ENCODE measurements at regions not wholly inside any gene's neighbourhood (a gene's known extent, or its start where the extent isn't known, plus 50 kb on each side); places are given as distances from the start of the nearest gene placed in this dataset.

DNA sequence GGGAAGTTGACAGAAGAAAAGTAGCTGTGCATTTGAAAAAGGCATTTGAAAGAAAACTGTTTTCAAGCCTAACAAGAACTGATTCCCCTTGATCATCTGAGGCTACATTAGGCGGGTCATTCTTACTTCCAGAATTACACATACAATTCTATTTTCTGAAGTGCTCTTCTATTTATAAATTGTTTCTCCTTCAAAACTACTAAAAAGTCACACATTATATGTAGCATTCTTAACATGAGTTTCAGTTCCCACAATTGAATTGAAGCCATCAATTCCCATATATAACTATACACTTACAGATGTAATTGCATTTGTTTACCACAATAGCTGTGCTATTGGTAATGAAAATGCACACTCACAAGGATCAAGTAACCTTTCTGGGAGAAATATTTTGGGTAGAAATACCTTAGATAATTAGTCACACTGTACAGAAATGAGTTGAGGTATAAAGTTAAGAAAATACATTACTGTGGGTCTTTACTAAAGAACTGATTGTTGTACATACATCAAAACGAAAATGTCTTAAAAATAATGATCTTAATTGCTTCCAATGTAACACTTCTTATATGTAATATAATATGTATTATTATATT lies 1688.0 kb upstream of the AGA start:
- in situ Hi-C loops (cut with MboI; ENCODE audit: low sequenced_read_pairs): no loop called here
- no peak for ATAC-seq (ENCODE audit: low read depth)

More for the DNA sequence above, 1688.0 kb upstream of the AGA start:
- Histone ChIP-seq H3K9me3 (ENCODE audit: control insufficient read depth, insufficient read depth, low read length) (no peaks in the 10 kb centered on the region), H3K4me3 (ENCODE audit: insufficient read depth, low read depth, low read length) (no peak overlapping the region), H3K4ac (ENCODE audit: low read depth, low read length) (no peak overlapping the region), H4K20me1 (ENCODE audit: insufficient read depth, low read length) (no peaks in the 10 kb centered on the region), H4K5ac (ENCODE audit: low read depth, low read length) (no peak overlapping the region), H4K8ac (ENCODE audit: low read depth in 2 of 2, low read length in 2 of 2) (no peak overlapping the region), H2AK5ac (ENCODE audit: low read depth, low read length) (no peak overlapping the region), H3K36me3 (ENCODE audit: control insufficient read depth, insufficient read depth, low read length) (no peaks in the 10 kb centered on the region), H3K23ac (ENCODE audit: low read depth, low read length) (no peak overlapping the region), H3K9ac (ENCODE audit: low read depth, low read length) (no peak overlapping the region), H2AK9ac (replicated peaks; ENCODE audit: low read depth, low read length, poor library complexity) (no peak overlapping the region), H3K4me1 (ENCODE audit: control insufficient read depth, insufficient read depth, low read length) (no peaks in the 10 kb centered on the region), H3K14ac (replicated peaks; ENCODE audit: low read depth, low read length) (no peak overlapping the region), H3K79me1 (ENCODE audit: low read depth in 1 of 2, low read length in 2 of 2) (no peaks in the 10 kb centered on the region), H2AFZ (replicated peaks; ENCODE audit: low read length, poor library complexity) (no peak overlapping the region), H3K9me1 (ENCODE audit: insufficient read depth, low read length) (no peaks in the 10 kb centered on the region), H3K18ac (ENCODE audit: low read depth, low read length) (no peak overlapping the region), H3K56ac (ENCODE audit: extremely low read depth, insufficient read depth, low read length) (no peak overlapping the region), H2BK5ac (ENCODE audit: low read depth, low read length, poor library complexity, severe bottlenecking) (no peak overlapping the region), H2BK120ac (ENCODE audit: low read depth, low read length) (no peak overlapping the region), H3K4me2 (ENCODE audit: low read depth, low read length) (no peak overlapping the region), H2BK20ac (ENCODE audit: low read depth, low read length) (no peak overlapping the region), H4K91ac (ENCODE audit: insufficient read depth, low read depth, low read length) (no peak overlapping the region), H3K27ac (ENCODE audit: insufficient read depth, low read length) (no peak overlapping the region), H3K27me3 (ENCODE audit: control insufficient read depth, insufficient read depth, low read length) (no peaks in the 10 kb centered on the region), H2BK15ac (ENCODE audit: low read depth, low read length) (no peak overlapping the region)
- dilution Hi-C loops (cut with HindIII; ENCODE audit: low sequenced_read_pairs, unreplicated experiment) (no loop called here), intact Hi-C loops (cut with micrococcal nuclease) (no loop called here)
- DNase-seq: no peak
- WGBS, 2 experiments (ENCODE audit: extremely low coverage in 2 of 2, insufficient read length in 1 of 2): no CpG with 5 or more reads among the region's 2 CpGs
- ChIA-PET CTCF (no interaction called here), POLR2A (ENCODE audit: unreplicated experiment) (no interaction called here)
- TF ChIP-seq ELK1 (IDR thresholded peaks at IDR 0.05; ENCODE audit: borderline replicate concordance, low read depth, low read length) (no peak), POLR2A (IDR thresholded peaks at IDR 0.05; ENCODE audit: low read depth, low read length) (no peak), NFE2L2 (IDR thresholded peaks at IDR 0.05; ENCODE audit: low read depth, low read length) (no peak), BHLHE40 (IDR thresholded peaks at IDR 0.05; ENCODE audit: low read depth, low read length) (no peak), CEBPB (IDR thresholded peaks at IDR 0.05; ENCODE audit: low read depth, low read length) (no peak), RCOR1 (IDR thresholded peaks at IDR 0.05; ENCODE audit: insufficient replicate concordance, low read length) (no peak), MAFK (IDR thresholded peaks at IDR 0.05; ENCODE audit: low read depth, low read length) (no peak), SMC3 (IDR thresholded peaks at IDR 0.05; ENCODE audit: low read depth, low read length) (no peak), RAD21 (IDR thresholded peaks at IDR 0.05; ENCODE audit: low read length) (no peak), RFX5 (IDR thresholded peaks at IDR 0.05; ENCODE audit: low read depth, low read length) (no peak), CTCF (conservative IDR thresholded peaks at IDR 0.05; ENCODE audit: low read depth, low read length) (no peak), FOS (IDR thresholded peaks at IDR 0.05; ENCODE audit: low read depth, low read length) (no peak), MXI1 (IDR thresholded peaks at IDR 0.05; ENCODE audit: borderline replicate concordance, low read depth, low read length) (no peak), CHD1 (IDR thresholded peaks at IDR 0.05; ENCODE audit: low read depth, low read length) (no peak), MAZ (IDR thresholded peaks at IDR 0.05; ENCODE audit: borderline replicate concordance, low read depth, low read length) (no peak)
- TF ChIP-seq, protein P1, sequence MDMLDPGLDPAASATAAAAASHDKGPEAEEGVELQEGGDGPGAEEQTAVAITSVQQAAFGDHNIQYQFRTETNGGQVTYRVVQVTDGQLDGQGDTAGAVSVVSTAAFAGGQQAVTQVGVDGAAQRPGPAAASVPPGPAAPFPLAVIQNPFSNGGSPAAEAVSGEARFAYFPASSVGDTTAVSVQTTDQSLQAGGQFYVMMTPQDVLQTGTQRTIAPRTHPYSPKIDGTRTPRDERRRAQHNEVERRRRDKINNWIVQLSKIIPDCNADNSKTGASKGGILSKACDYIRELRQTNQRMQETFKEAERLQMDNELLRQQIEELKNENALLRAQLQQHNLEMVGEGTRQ (IDR thresholded peaks at IDR 0.05; ENCODE audit: low read depth, low read length): no peak
- BruUV-seq (replicated peaks): no TSS peak

All from IMR-90 (cell line).